Mesenchymal stem cell (in vitro differentiated cells and primary cell): ENCODE measurements at regions not wholly inside any gene's neighbourhood (a gene's known extent, or its start where the extent isn't known, plus 50 kb on each side); places are given as distances from the start of the nearest gene placed in this dataset.

Experiments used
- DNase-seq: peaks from one replicate; pipeline ENCODE4 v3.0.0-alpha.2; 2013
- H2AFZ ChIP-seq: one replicate; pipeline ENCODE4 v1.6.1; 2013; ENCODE audit warnings: low read depth, mild to moderate bottlenecking, control low read depth, inconsistent platforms, low read length, moderate library complexity
- H2AK5ac ChIP-seq: 2 replicates; pipeline ENCODE4 v1.6.1; 2013; ENCODE audit warnings: low read length, moderate library complexity, mild to moderate bottlenecking, inconsistent platforms; ENCODE audit not compliant: severe bottlenecking
- H2BK120ac ChIP-seq: one replicate; pipeline ENCODE4 v1.6.1; 2013; ENCODE audit warnings: low read depth, mild to moderate bottlenecking, inconsistent platforms, low read length, moderate library complexity
- H2BK12ac ChIP-seq, 2 experiments: one replicate each; pipeline ENCODE4 v1.6.1; 2013; ENCODE audit warnings: inconsistent platforms in 2 of 2, low read length in 2 of 2, mild to moderate bottlenecking in 2 of 2, moderate library complexity in 2 of 2, control low read depth in 1 of 2
- H2BK15ac ChIP-seq: one replicate; pipeline ENCODE4 v1.6.1; 2013; ENCODE audit warnings: mild to moderate bottlenecking, low read depth, inconsistent platforms; ENCODE audit not compliant: poor library complexity, severe bottlenecking
- H2BK5ac ChIP-seq: 2 replicates; pipeline ENCODE4 v1.6.1; 2013; ENCODE audit warnings: low read depth, mild to moderate bottlenecking, low read length, control low read depth, inconsistent platforms; ENCODE audit not compliant: poor library complexity, severe bottlenecking
- H3K14ac ChIP-seq, 2 experiments: one replicate each; pipeline ENCODE4 v1.6.1; 2013; ENCODE audit warnings: inconsistent platforms in 2 of 2, low read length in 2 of 2, control low read depth in 1 of 2, mild to moderate bottlenecking in 1 of 2, moderate library complexity in 1 of 2
- H3K18ac ChIP-seq, 2 experiments: one replicate each; pipeline ENCODE4 v1.6.1; 2013; ENCODE audit warnings: inconsistent platforms in 2 of 2, low read length in 2 of 2, control low read depth in 1 of 2, low read depth in 1 of 2, mild to moderate bottlenecking in 1 of 2
- H3K23ac ChIP-seq, 2 experiments: one replicate each; pipeline ENCODE4 v1.6.1; 2013; ENCODE audit warnings: inconsistent platforms in 2 of 2, low read length in 2 of 2, mild to moderate bottlenecking in 2 of 2, moderate library complexity in 2 of 2, control low read depth in 1 of 2
- H3K27ac ChIP-seq: 2 replicates; pipeline ENCODE4 v1.5.1; 2013; ENCODE audit warnings: mild to moderate bottlenecking, moderate library complexity, low read length, control low read depth, inconsistent platforms; ENCODE audit not compliant: poor library complexity, severe bottlenecking
- H3K27me3 ChIP-seq, 2 experiments: 2 replicates each; pipeline versions ENCODE4 v1.6.1 to v1.7.0; 2013; ENCODE audit warnings: low read length in 2 of 2, mild to moderate bottlenecking in 2 of 2, moderate library complexity in 2 of 2, control low read depth in 1 of 2, inconsistent platforms in 1 of 2; ENCODE audit not compliant: control insufficient read depth in 1 of 2, insufficient read depth in 1 of 2
- H3K36me3 ChIP-seq, 2 experiments: 2 replicates each; pipeline versions ENCODE4 v1.6.1 to v1.7.0; 2013; ENCODE audit warnings: low read length in 2 of 2, control low read depth in 1 of 2, inconsistent platforms in 1 of 2, low read depth in 1 of 2, mild to moderate bottlenecking in 1 of 2; ENCODE audit not compliant: insufficient read depth in 2 of 2, control insufficient read depth in 1 of 2
- H3K4ac ChIP-seq, 2 experiments: one replicate each; pipeline ENCODE4 v1.6.1; 2013; ENCODE audit warnings: inconsistent platforms in 2 of 2, low read length in 2 of 2, mild to moderate bottlenecking in 2 of 2, moderate library complexity in 2 of 2, control low read depth in 1 of 2, low read depth in 1 of 2
- H3K4me1 ChIP-seq: 2 replicates; pipeline ENCODE4 v1.6.1; 2013; ENCODE audit warnings: low read depth, low read length, control low read depth; ENCODE audit not compliant: control insufficient read depth, insufficient read depth
- H3K4me2 ChIP-seq: 2 replicates; pipeline ENCODE4 v1.6.1; 2013; ENCODE audit warnings: low read length, mild to moderate bottlenecking, inconsistent platforms; ENCODE audit not compliant: poor library complexity, severe bottlenecking
- H3K4me3 ChIP-seq, 2 experiments: 2 replicates each; pipeline versions ENCODE4 v1.5.1 to v1.7.0; 2013; ENCODE audit warnings: low read length in 2 of 2, mild to moderate bottlenecking in 2 of 2, control low read depth in 1 of 2, low read depth in 1 of 2; ENCODE audit not compliant: insufficient read depth in 1 of 2
- H3K79me1 ChIP-seq: replicated peaks from 2 replicates; pipeline ENCODE4 v1.6.1; 2013; ENCODE audit warnings: mild to moderate bottlenecking, control low read depth, low read length, inconsistent platforms; ENCODE audit not compliant: poor library complexity, severe bottlenecking
- H3K9ac ChIP-seq: 2 replicates; pipeline ENCODE4 v1.7.0; 2013; ENCODE audit warnings: mild to moderate bottlenecking, low read length, moderate library complexity
- H3K9me3 ChIP-seq: 2 replicates; pipeline ENCODE4 v1.7.0; 2013; ENCODE audit warnings: mild to moderate bottlenecking, low read length; ENCODE audit not compliant: control insufficient read depth
- H4K8ac ChIP-seq: one replicate; pipeline ENCODE4 v1.6.1; 2013; ENCODE audit warnings: inconsistent platforms, mild to moderate bottlenecking, low read length, moderate library complexity
- H4K91ac ChIP-seq: one replicate; pipeline ENCODE4 v1.6.1; 2013; ENCODE audit warnings: mild to moderate bottlenecking, low read length, inconsistent platforms
- WGBS: methylation state at CpG from one replicate; pipeline ENCODE4 v1.1.7; 2013; ENCODE audit warnings: mixed read lengths; 5-methylcytosine and 5-hydroxymethylcytosine counted together

DNA sequence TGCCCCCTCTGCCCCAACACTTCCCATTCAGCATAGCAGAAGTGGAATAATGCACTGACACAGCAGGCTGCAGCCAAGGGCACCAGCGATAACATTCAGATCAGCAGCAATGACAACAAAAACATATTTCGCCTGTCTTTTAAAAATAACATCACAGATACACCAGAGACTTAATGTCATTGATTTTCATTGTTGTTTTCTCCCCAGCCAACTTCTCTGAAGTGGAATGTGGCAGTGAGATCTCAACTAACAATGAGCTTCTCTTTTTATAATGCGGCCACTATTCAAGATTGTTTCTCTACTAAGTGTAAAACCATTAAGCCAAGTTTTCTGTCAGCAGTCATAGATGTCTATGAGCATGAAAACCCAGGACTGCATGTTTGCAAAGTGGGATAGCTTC lies 158.2 kb upstream of the TMEM229A start:
- no peaks in the 10 kb centered on the region for H3K27me3 ChIP-seq
- no peak overlapping the region for H3K18ac ChIP-seq
- H2BK12ac ChIP-seq, result peak overlapping the region in 1 of 2 experiments; percentile 42
- no peak overlapping the region for H2AK5ac ChIP-seq
- no peak overlapping the region for H2BK15ac ChIP-seq
- no peaks in the 10 kb centered on the region for H3K36me3 ChIP-seq
- no peak overlapping the region for H3K4me2 ChIP-seq
- no peak overlapping the region for H4K8ac ChIP-seq
- no peak overlapping the region for H3K4me3 ChIP-seq
- DNase-seq, result no peak
- no peak overlapping the region for H2BK5ac ChIP-seq
- H4K91ac ChIP-seq, result no peak overlapping the region
- no peak overlapping the region for H3K4ac ChIP-seq
- 81% methylated on average over 2 of the region's 3 CpGs for WGBS
- peaks cover 1% of the 10 kb centered on the region for H3K4me1 ChIP-seq
- H3K79me1 ChIP-seq, result no peaks in the 10 kb centered on the region
- H3K27ac ChIP-seq, result no peak overlapping the region
- no peak overlapping the region for H2AFZ ChIP-seq
- peak overlapping the region in 1 of 2 experiments; percentile 83 for H3K23ac ChIP-seq
- H3K9ac ChIP-seq, result no peak overlapping the region
- no peaks in the 10 kb centered on the region for H3K9me3 ChIP-seq
- no peak overlapping the region for H2BK120ac ChIP-seq
- H3K14ac ChIP-seq, result no peak overlapping the region

DNA sequence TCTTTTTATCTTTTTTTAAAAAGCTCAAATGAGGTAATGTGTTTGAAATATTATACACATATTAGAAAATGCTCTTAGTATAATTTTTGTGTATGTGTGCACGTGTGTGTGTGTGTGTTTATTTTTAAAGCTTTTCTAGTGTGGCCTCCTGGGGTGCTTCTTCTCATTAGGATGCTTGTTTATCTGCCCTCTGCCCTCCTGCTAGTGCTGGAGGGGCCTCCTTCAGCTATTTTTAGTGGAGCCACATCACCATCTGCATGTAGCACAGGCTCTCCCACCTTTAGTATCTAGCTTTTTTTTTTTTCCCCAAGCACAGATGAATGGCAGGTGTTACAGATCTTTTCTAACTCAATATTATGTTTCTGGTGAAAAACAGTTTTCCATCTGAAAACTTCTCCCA lies 155.7 kb upstream of the TMEM229A start:
- Histone ChIP-seq H2AFZ (no peak overlapping the region), H3K9me3 (no peaks in the 10 kb centered on the region)

DNA sequence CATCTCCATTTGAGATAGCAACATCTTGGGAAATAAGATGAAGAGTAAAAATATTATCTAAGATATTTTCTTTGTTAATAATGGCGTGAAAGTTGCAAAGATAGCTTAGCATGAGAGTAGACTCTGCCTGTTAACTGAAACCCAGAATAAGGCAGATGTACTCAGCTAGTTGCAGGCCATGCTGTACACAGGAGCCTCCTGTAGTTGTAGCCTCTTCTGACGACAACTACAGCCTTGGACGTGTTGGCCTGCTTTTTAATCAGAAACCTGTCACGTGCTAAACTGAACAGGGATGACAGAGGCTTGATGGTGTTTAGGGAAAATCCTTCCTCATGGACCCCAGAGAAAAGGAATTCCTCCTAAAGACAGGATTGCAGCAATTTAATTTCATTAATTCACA lies 155.1 kb upstream of the TMEM229A start:
- no peak for DNase-seq
- no peak overlapping the region for H3K18ac ChIP-seq
- no peaks in the 10 kb centered on the region for H3K9me3 ChIP-seq
- no peak overlapping the region for H3K14ac ChIP-seq
- H3K23ac ChIP-seq, result no peak overlapping the region
- H3K4ac ChIP-seq, result no peak overlapping the region
- H3K79me1 ChIP-seq, result no peaks in the 10 kb centered on the region
- H3K27me3 ChIP-seq, result no peaks in the 10 kb centered on the region
- no peaks in the 10 kb centered on the region for H3K36me3 ChIP-seq
- H2BK15ac ChIP-seq, result no peak overlapping the region
- no peak overlapping the region for H4K8ac ChIP-seq
- no peak overlapping the region for H3K27ac ChIP-seq
- H2AFZ ChIP-seq, result no peak overlapping the region
- H2AK5ac ChIP-seq, result no peak overlapping the region
- H3K4me3 ChIP-seq, result no peak overlapping the region
- H3K4me2 ChIP-seq, result no peak overlapping the region
- H4K91ac ChIP-seq, result no peak overlapping the region
- 79% methylated on average over 4 of the region's 4 CpGs for WGBS
- H3K9ac ChIP-seq, result no peak overlapping the region
- H3K4me1 ChIP-seq, result peaks cover 1% of the 10 kb centered on the region
- no peak overlapping the region for H2BK5ac ChIP-seq
- no peak overlapping the region for H2BK12ac ChIP-seq
- H2BK120ac ChIP-seq, result no peak overlapping the region

More for the DNA sequence above, 155.7 kb upstream of the TMEM229A start:
- Histone ChIP-seq H3K4me3 (no peak overlapping the region), H3K27me3 (no peaks in the 10 kb centered on the region), H3K18ac (no peak overlapping the region), H3K14ac (no peak overlapping the region), H3K36me3 (no peaks in the 10 kb centered on the region), H3K27ac (no peak overlapping the region), H2AK5ac (no peak overlapping the region), H2BK5ac (no peak overlapping the region), H3K4me2 (no peak overlapping the region), H2BK120ac (no peak overlapping the region), H3K4ac (no peak overlapping the region), H3K4me1 (peaks cover 1% of the 10 kb centered on the region), H3K23ac (no peak overlapping the region), H2BK15ac (no peak overlapping the region), H4K91ac (no peak overlapping the region), H3K79me1 (no peaks in the 10 kb centered on the region), H3K9ac (no peak overlapping the region), H2BK12ac (no peak overlapping the region), H4K8ac (no peak overlapping the region)
- WGBS, result no CpG with 5 or more reads among the region's 1 CpG
- no peak for DNase-seq

DNA sequence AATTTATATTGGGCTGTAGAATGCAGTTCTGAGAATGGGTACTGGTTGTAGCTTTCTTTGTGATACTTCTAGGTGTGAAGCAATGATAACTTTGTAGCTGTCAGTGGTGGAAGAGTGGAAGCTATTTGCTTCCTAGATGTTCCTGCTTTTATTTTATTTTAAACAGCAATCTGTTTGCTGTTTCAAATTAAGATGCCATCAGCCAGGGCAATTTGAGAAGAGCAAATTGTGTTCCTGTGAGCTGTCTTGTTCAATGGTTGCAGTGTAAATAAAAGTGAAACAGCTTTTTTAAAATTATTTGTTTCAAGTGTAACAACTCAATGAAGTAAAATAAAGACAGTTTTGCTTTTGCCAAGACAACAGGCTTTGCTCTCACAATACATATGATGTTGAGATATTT lies 150.8 kb upstream of the TMEM229A start:
- no peak overlapping the region for H3K4me3 ChIP-seq
- no peak overlapping the region for H3K4me2 ChIP-seq
- H3K27me3 ChIP-seq, result no peaks in the 10 kb centered on the region
- H2BK120ac ChIP-seq, result no peak overlapping the region
- H3K4ac ChIP-seq, result no peak overlapping the region
- H3K27ac ChIP-seq, result no peak overlapping the region
- no peak overlapping the region for H3K9ac ChIP-seq
- H3K18ac ChIP-seq, result no peak overlapping the region
- no peak overlapping the region for H3K14ac ChIP-seq
- H4K91ac ChIP-seq, result no peak overlapping the region
- no peak overlapping the region for H4K8ac ChIP-seq
- H3K36me3 ChIP-seq, result no peaks in the 10 kb centered on the region
- H3K79me1 ChIP-seq, result no peaks in the 10 kb centered on the region
- H3K4me1 ChIP-seq, result no peaks in the 10 kb centered on the region
- no peak overlapping the region for H2BK5ac ChIP-seq
- H2AK5ac ChIP-seq, result no peak overlapping the region
- H3K9me3 ChIP-seq, result no peaks in the 10 kb centered on the region
- no peak for DNase-seq
- H2BK15ac ChIP-seq, result no peak overlapping the region
- H3K23ac ChIP-seq, result no peak overlapping the region
- no peak overlapping the region for H2BK12ac ChIP-seq
- no peak overlapping the region for H2AFZ ChIP-seq
